Endothelial cell of umbilical vein (primary cell): ENCODE measurements at regions not wholly inside any gene's neighbourhood (a gene's known extent, or its start where the extent isn't known, plus 50 kb on each side); places are given as distances from the start of the nearest gene placed in this dataset.

Experiments used
- POLR2A ChIP-seq: IDR thresholded peaks from 2 replicates; pipeline ENCODE4 v1.6.1; 2012; ENCODE audit warnings: low read depth, mild to moderate bottlenecking, control low read depth, low read length
- TF ChIP-seq, protein P1 (sequence below): IDR thresholded peaks from 2 replicates; pipeline ENCODE4 v1.6.1; 2011; ENCODE audit not compliant: insufficient read depth, insufficient read length
- TF ChIP-seq, protein P2 (sequence below), 2 donors: IDR thresholded peaks; 1 replicate in 1 of 2; 2 replicates in 1 of 2; pipeline ENCODE4 v1.5.1; 2011; ENCODE audit warnings: low read length in 2 of 2, mild to moderate bottlenecking in 2 of 2, moderate library complexity in 2 of 2, control low read depth in 1 of 2, inconsistent platforms in 1 of 2, low read depth in 1 of 2; ENCODE audit not compliant: insufficient read depth in 1 of 2; ENCODE audit errors: extremely low read depth in 1 of 2

DNA sequence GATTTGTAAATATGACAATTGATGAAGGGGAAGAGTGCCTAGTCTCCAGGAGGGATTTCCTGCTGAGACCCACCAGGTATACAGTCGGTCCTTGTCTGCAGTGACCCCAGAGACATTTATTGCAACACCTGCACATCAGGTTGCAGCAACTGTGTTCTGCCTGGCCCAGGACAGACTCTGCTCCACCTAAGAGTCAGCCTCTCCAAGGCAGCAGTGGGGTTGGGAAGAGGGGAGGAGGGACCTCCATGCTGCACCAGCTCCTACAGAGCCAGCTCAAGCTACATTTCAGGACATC is 120.4 kb upstream of the IRF2BP2 start:
- TF ChIP-seq, protein P1, sequence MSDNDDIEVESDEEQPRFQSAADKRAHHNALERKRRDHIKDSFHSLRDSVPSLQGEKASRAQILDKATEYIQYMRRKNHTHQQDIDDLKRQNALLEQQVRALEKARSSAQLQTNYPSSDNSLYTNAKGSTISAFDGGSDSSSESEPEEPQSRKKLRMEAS: no peak
- no peak for TF ChIP-seq POLR2A
- TF ChIP-seq, protein P2, sequence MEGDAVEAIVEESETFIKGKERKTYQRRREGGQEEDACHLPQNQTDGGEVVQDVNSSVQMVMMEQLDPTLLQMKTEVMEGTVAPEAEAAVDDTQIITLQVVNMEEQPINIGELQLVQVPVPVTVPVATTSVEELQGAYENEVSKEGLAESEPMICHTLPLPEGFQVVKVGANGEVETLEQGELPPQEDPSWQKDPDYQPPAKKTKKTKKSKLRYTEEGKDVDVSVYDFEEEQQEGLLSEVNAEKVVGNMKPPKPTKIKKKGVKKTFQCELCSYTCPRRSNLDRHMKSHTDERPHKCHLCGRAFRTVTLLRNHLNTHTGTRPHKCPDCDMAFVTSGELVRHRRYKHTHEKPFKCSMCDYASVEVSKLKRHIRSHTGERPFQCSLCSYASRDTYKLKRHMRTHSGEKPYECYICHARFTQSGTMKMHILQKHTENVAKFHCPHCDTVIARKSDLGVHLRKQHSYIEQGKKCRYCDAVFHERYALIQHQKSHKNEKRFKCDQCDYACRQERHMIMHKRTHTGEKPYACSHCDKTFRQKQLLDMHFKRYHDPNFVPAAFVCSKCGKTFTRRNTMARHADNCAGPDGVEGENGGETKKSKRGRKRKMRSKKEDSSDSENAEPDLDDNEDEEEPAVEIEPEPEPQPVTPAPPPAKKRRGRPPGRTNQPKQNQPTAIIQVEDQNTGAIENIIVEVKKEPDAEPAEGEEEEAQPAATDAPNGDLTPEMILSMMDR (IDR thresholded peaks at IDR 0.05; ENCODE audit: extremely low read depth in 1 of 2, insufficient read depth in 1 of 2, low read depth in 1 of 2, low read length in 2 of 2): no peak
